ENCODE measurements at regions not wholly inside any gene's neighbourhood (a gene's known extent, or its start where the extent isn't known, plus 50 kb on each side); places are given as distances from the start of the nearest gene placed in this dataset.

DNA sequence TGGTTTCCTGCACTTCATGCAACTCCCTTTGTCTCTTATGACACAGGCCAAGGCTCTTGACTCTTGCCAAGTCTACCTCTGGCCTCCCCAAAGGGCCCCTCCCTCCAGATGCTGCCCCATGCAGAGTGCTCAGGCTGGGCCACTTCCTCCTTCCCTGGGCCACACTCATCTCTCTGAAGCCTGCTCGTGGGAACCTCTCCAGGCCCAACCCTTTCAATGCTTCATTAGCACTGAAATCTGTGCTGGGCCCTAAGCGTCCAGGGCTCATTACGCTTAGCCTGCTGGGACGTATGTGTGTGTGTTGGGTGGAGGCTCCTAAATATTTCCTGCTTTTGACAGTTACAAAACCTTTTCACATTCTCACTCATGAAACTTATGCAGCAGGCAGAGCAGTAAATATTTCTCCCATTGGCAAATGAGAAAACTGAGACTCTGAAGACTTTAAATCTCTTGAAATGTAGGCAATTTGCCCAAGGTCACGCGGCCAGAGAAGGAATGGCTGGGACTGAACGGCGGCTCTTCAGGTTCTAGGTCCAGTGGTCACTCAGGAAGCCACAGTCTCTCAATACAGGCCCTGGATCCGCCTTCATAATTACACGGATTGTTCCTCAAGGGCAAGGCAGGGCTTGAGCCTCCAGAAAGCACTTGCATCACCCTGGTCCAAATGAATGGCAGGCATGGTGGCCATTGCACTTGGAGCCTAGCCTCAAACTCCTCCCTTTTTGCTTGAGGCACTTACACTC, 241.7 kb upstream of the HES1 start:
- TF ChIP-seq POLR2A (IDR thresholded peaks at IDR 0.05; ENCODE audit: control extremely low read depth in 1 of 2, low read depth in 2 of 2, low read length in 2 of 2) (no peak), POLR2AphosphoS5 (IDR thresholded peaks at IDR 0.05; ENCODE audit: low read depth, low read length) (no peak), JUND (IDR thresholded peaks at IDR 0.05; ENCODE audit: low read length) (no peak), RAD21 (IDR thresholded peaks at IDR 0.05 in 1 of 2, conservative IDR thresholded peaks at IDR 0.05 in 1 of 2; ENCODE audit: low read depth in 2 of 2, low read length in 2 of 2) (no peak), CTCF (IDR thresholded peaks at IDR 0.05; ENCODE audit: control extremely low read depth in 1 of 3, insufficient read depth in 1 of 3, low read depth in 1 of 3, low read length in 3 of 3) (no peak), GABPA (IDR thresholded peaks at IDR 0.05; ENCODE audit: borderline replicate concordance, insufficient read depth, low read length) (no peak), ATF3 (IDR thresholded peaks at IDR 0.05; ENCODE audit: insufficient read depth, low read depth, low read length) (no peak), CREB1 (IDR thresholded peaks at IDR 0.05) (no peak), YY1 (IDR thresholded peaks at IDR 0.05; ENCODE audit: low read depth, low read length) (no peak), MAFK (IDR thresholded peaks at IDR 0.05; ENCODE audit: low read depth, low read length) (no peak), RFX5 (IDR thresholded peaks at IDR 0.05; ENCODE audit: borderline replicate concordance, low read depth, low read length) (no peak)

All from H1 (cell line).